ENCODE measurements at regions not wholly inside any gene's neighbourhood (a gene's known extent, or its start where the extent isn't known, plus 50 kb on each side); places are given as distances from the start of the nearest gene placed in this dataset.
"Not testable (repeated sequence)": the region's sequence is repeated elsewhere in the genome, so short reads cannot be mapped to it uniquely, and the experiment has no call there.

- DNase-seq (ENCODE audit: low spot score) = no peak
Measured at GRCh38 chr14:51342226-51342625, 102.2 kb downstream of the TMX1 start.

- no peak for DNase-seq (ENCODE audit: low spot score)
Measured at GRCh38 chr14:51351997-51352396, 112.0 kb downstream of the TMX1 start.

- no peak for DNase-seq (ENCODE audit: low spot score)
Measured at GRCh38 chr14:51353901-51354300, 113.9 kb downstream of the TMX1 start.

GRCh38 chr14:51354846-51355245 lies 114.8 kb downstream of the TMX1 start:
- no peak for DNase-seq (ENCODE audit: low spot score)

- DNase-seq (ENCODE audit: low spot score) = no peak
Measured at GRCh38 chr14:51356381-51356780, 116.3 kb downstream of the TMX1 start.

- DNase-seq (ENCODE audit: low spot score) = no peak
Measured at GRCh38 chr14:51357250-51357649, 117.2 kb downstream of the TMX1 start.

- DNase-seq (ENCODE audit: low spot score) = no peak
Measured at GRCh38 chr14:51360592-51360991, 120.5 kb downstream of the TMX1 start.

- no peak for DNase-seq (ENCODE audit: low spot score)
Measured at GRCh38 chr14:51365241-51365965, 125.4 kb downstream of the TMX1 start.

GRCh38 chr14:51366460-51366859 lies 126.4 kb downstream of the TMX1 start:
- DNase-seq (ENCODE audit: low spot score) = not testable (repeated sequence)

GRCh38 chr14:51366866-51367599 lies 127.0 kb downstream of the TMX1 start:
- not testable (repeated sequence) for DNase-seq (ENCODE audit: low spot score)

- no peak for DNase-seq (ENCODE audit: low spot score)
Measured at GRCh38 chr14:51367600-51367931, 127.5 kb downstream of the TMX1 start.

GRCh38 chr14:51368721-51369163 lies 128.7 kb downstream of the TMX1 start:
- DNase-seq (ENCODE audit: low spot score) = no peak

- peak; percentile 12 for DNase-seq (ENCODE audit: low spot score)
Measured at GRCh38 chr14:51369814-51370213, 129.8 kb downstream of the TMX1 start.

GRCh38 chr14:51370758-51371386 lies 130.8 kb downstream of the TMX1 start:
- DNase-seq (ENCODE audit: low spot score) = no peak

- DNase-seq (ENCODE audit: low spot score) = not testable (repeated sequence)
Measured at GRCh38 chr14:51377186-51377585, 137.1 kb downstream of the TMX1 start.

GRCh38 chr14:51382506-51382905 lies 142.5 kb downstream of the TMX1 start:
- DNase-seq (ENCODE audit: low spot score) = no peak

- no peak for DNase-seq (ENCODE audit: low spot score)
Measured at GRCh38 chr14:51386411-51386810, 146.4 kb downstream of the TMX1 start.

GRCh38 chr14:51386983-51387735 lies 147.1 kb downstream of the TMX1 start:
- DNase-seq (ENCODE audit: low spot score) = no peak

GRCh38 chr14:51392416-51392815 lies 152.4 kb downstream of the TMX1 start:
- DNase-seq (ENCODE audit: low spot score) = no peak

- DNase-seq (ENCODE audit: low spot score) = no peak
Measured at GRCh38 chr14:51394384-51394783, 154.3 kb downstream of the TMX1 start.

GRCh38 chr14:51394804-51395203 lies 154.8 kb downstream of the TMX1 start:
- DNase-seq (ENCODE audit: low spot score) = no peak

- no peak for DNase-seq (ENCODE audit: low spot score)
Measured at GRCh38 chr14:51395361-51395849, 155.4 kb downstream of the TMX1 start.

Data from NAMALWA (cell line).